Fibroblast of lung (primary cell): ENCODE measurements at regions not wholly inside any gene's neighbourhood (a gene's known extent, or its start where the extent isn't known, plus 50 kb on each side); places are given as distances from the start of the nearest gene placed in this dataset.

ENCODE experiments used
- EZH2 ChIP-seq: IDR thresholded peaks from 2 replicates; pipeline ENCODE4 v1.5.1; 2012; ENCODE audit warnings: low read length, control low read depth, mild to moderate bottlenecking; ENCODE audit errors: missing control alignments
- TF ChIP-seq, protein P1 (sequence below), 2 donors: IDR thresholded peaks in 1 of 2; conservative IDR thresholded peaks in 1 of 2; 1 replicate in 1 of 2; 2 replicates in 1 of 2; pipeline ENCODE4 v1.5.1; 2011 to 2012; ENCODE audit warnings: low read length in 2 of 2, control low read depth in 1 of 2, inconsistent platforms in 1 of 2, low read depth in 1 of 2, mild to moderate bottlenecking in 1 of 2

GRCh38 chr14:101399737-101400517 is 161.4 kb upstream of the DIO3 start:
- TF ChIP-seq, protein P1, sequence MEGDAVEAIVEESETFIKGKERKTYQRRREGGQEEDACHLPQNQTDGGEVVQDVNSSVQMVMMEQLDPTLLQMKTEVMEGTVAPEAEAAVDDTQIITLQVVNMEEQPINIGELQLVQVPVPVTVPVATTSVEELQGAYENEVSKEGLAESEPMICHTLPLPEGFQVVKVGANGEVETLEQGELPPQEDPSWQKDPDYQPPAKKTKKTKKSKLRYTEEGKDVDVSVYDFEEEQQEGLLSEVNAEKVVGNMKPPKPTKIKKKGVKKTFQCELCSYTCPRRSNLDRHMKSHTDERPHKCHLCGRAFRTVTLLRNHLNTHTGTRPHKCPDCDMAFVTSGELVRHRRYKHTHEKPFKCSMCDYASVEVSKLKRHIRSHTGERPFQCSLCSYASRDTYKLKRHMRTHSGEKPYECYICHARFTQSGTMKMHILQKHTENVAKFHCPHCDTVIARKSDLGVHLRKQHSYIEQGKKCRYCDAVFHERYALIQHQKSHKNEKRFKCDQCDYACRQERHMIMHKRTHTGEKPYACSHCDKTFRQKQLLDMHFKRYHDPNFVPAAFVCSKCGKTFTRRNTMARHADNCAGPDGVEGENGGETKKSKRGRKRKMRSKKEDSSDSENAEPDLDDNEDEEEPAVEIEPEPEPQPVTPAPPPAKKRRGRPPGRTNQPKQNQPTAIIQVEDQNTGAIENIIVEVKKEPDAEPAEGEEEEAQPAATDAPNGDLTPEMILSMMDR (conservative IDR thresholded peaks at IDR 0.05 in 1 of 2, IDR thresholded peaks at IDR 0.05 in 1 of 2; ENCODE audit: low read depth in 1 of 2, low read length in 2 of 2) = no peak
- TF ChIP-seq EZH2 = no peak
